Stomach smooth muscle (tissue), 2 donors: ENCODE measurements at regions not wholly inside any gene's neighbourhood (a gene's known extent, or its start where the extent isn't known, plus 50 kb on each side); places are given as distances from the start of the nearest gene placed in this dataset.

Experiments used
- H3K27ac ChIP-seq: one replicate; pipeline ENCODE4 v1.7.0; 2013; ENCODE audit warnings: mild to moderate bottlenecking, low read length, inconsistent platforms
- H3K27me3 ChIP-seq, 2 donors: one replicate each; pipeline ENCODE4 v1.7.0; 2013; ENCODE audit warnings: low read length in 2 of 2; ENCODE audit not compliant: insufficient read depth in 2 of 2, control insufficient read depth in 1 of 2
- H3K36me3 ChIP-seq, 2 donors: one replicate each; pipeline ENCODE4 v1.7.0; 2013; ENCODE audit warnings: low read length in 2 of 2; ENCODE audit not compliant: control insufficient read depth in 2 of 2, insufficient read depth in 2 of 2
- H3K4me1 ChIP-seq: one replicate; pipeline ENCODE4 v1.7.0; 2013; ENCODE audit warnings: low read length; ENCODE audit not compliant: control insufficient read depth, insufficient read depth
- H3K4me3 ChIP-seq, 2 donors: one replicate each; pipeline ENCODE4 v1.7.0; 2013; ENCODE audit warnings: low read length in 2 of 2
- H3K9ac ChIP-seq, 2 donors: one replicate each; pipeline ENCODE4 v1.7.0; 2013; ENCODE audit warnings: low read length in 2 of 2, mild to moderate bottlenecking in 1 of 2
- H3K9me3 ChIP-seq, 2 donors: one replicate each; pipeline ENCODE4 v1.7.0; 2013; ENCODE audit warnings: low read length in 2 of 2; ENCODE audit not compliant: control insufficient read depth in 2 of 2
- donor health status: healthy.
- donor health status: Pancreatic carcinoma.

GRCh38 chr3:102182162-102182561, 252.7 kb upstream of the ZPLD1 start:
- H3K36me3 ChIP-seq = no peaks in the 10 kb centered on the region
- no peak overlapping the region for H3K4me3 ChIP-seq
- H3K27ac ChIP-seq = peak overlapping the region; percentile 2
- no peak overlapping the region for H3K9ac ChIP-seq
- no peaks in the 10 kb centered on the region for H3K9me3 ChIP-seq
- no peaks in the 10 kb centered on the region for H3K27me3 ChIP-seq
- peaks cover 14% of the 10 kb centered on the region for H3K4me1 ChIP-seq

- H3K27me3 ChIP-seq = no peaks in the 10 kb centered on the region
- H3K4me1 ChIP-seq = peaks cover 14% of the 10 kb centered on the region
- no peak overlapping the region for H3K4me3 ChIP-seq
- H3K27ac ChIP-seq = no peak overlapping the region
- no peaks in the 10 kb centered on the region for H3K9me3 ChIP-seq
- no peaks in the 10 kb centered on the region for H3K36me3 ChIP-seq
- H3K9ac ChIP-seq = no peak overlapping the region
Measured at GRCh38 chr3:102183186-102183585, 251.6 kb upstream of the ZPLD1 start.

DNA sequence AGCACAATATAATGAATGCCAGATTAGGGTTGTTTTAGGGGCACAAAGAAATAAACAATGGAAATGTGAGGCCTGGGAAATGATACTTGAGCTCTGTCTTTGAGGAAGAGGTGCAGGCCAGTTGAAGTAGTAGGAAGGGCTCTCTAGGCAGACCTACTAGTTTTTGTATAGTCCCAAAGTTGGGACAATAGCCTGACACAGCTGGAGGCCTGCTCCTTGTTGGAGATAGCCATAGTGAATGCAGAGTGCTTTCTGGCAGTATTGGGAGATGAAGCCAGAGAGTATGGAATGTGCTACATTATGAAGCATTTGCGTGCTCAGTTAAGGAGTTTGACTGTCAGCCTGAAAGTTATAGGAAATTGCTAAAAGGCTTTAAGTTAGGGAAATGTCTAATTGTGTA, 251.2 kb upstream of the ZPLD1 start:
- Histone ChIP-seq H3K4me1 (peaks cover 14% of the 10 kb centered on the region), H3K36me3 (no peaks in the 10 kb centered on the region), H3K4me3 (no peak overlapping the region), H3K27ac (no peak overlapping the region), H3K27me3 (no peaks in the 10 kb centered on the region), H3K9me3 (no peaks in the 10 kb centered on the region), H3K9ac (no peak overlapping the region)

DNA sequence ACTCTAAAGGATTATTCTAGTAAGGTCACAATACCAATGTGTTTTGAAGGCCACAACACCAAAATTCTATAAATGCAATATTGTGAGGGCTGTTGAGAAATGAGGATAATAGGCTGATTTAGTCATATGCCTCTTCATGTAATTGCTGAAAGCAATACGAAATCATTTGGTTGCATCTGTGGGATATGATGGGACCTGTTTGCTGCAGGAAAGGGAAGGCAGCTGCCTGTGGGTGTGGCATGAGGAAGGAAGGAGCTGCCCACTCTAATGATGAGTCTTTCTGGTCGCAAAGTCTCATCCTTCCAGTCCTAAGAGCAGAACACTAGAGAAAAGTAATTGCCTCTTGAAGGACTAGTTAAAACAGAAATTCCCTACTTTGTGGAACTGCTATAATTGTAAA, 245.3 kb upstream of the ZPLD1 start:
- Histone ChIP-seq H3K4me3 (no peak overlapping the region), H3K27me3 (no peaks in the 10 kb centered on the region), H3K9ac (no peak overlapping the region), H3K36me3 (no peaks in the 10 kb centered on the region), H3K27ac (no peak overlapping the region), H3K4me1 (peaks cover 5% of the 10 kb centered on the region), H3K9me3 (no peaks in the 10 kb centered on the region)

DNA sequence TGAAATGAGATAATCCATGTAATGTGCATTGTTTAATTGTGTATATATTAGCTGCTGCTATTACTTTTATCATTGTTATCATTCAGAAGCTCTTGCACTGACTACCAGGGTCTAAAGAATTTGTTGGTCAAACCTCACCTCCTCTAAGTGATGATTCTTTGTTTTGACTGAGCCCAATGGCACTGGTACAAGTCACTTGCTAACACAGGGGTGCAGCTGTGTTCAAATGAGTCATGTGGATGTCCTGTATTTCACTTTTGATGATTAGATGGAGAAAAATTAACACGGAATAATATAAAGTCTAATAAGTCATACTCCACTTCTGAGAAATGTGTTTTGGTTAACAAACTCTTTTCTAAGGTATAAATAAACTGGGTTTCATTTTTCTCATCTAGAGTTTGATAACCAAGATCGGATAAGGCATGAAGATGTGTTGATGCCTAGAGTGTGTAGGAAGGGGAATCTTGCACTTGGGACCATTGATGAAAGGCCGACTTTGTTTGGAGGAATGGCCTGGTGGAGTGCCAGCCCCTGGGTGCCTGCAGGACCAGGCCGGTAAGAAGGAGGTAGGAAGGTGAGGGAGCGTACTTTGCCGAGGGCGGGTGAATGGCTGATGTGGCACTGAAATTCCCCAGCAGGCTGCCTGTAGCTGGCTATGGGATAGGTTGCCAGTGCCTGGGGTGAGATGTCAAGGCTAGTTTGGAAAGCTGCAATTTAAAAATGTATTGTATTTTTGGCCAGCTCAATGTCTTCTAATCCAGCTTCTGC, 244.7 kb upstream of the ZPLD1 start:
- H3K4me3 ChIP-seq = no peak overlapping the region
- H3K27ac ChIP-seq = peak overlapping the region; percentile 12
- H3K36me3 ChIP-seq = no peaks in the 10 kb centered on the region
- no peak overlapping the region for H3K9ac ChIP-seq
- H3K27me3 ChIP-seq = no peaks in the 10 kb centered on the region
- H3K4me1 ChIP-seq = peaks cover 5% of the 10 kb centered on the region
- H3K9me3 ChIP-seq = no peaks in the 10 kb centered on the region

DNA sequence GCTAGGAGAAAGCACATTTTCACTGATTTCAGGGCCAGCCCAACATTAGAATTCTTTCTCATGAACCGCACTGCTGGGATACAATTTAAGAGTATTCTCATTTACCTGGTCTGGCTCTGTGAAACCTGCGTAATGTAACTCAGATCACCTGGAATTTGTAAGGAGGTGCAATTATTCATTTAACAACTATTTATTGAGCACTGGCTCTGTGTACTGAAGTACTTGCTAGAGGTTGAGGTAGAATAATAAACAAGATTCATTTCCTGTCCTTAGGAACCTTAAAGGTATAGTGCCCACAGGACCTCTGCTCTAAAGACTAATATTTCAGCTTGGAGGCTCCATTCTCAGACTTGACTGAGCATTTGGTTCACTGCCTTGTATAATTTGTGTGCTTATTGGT, 242.2 kb upstream of the ZPLD1 start:
- H3K27ac ChIP-seq = no peak overlapping the region
- no peaks in the 10 kb centered on the region for H3K36me3 ChIP-seq
- peaks cover 5% of the 10 kb centered on the region for H3K4me1 ChIP-seq
- no peak overlapping the region for H3K9ac ChIP-seq
- no peak overlapping the region for H3K4me3 ChIP-seq
- H3K27me3 ChIP-seq = no peaks in the 10 kb centered on the region
- no peaks in the 10 kb centered on the region for H3K9me3 ChIP-seq

DNA sequence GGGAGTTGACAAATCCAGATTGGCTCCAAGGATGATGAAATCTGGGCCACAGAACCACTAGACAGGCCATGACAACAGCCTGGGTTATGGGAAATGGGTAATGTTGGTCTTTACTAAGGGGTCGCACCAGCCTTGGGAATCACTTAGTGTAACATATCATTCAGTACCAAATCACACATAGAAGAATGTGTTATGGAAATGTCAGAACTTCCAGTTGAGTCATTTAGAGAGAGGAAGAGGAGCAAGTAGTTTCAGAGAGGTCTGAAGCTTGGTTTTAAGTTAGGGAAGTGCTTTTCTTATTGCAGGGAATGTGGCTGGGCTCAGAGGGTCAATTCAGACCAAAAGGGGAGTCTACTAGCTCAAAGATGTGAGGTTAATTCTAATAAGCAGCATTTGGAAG, 241.6 kb upstream of the ZPLD1 start:
- no peak overlapping the region for H3K9ac ChIP-seq
- H3K27ac ChIP-seq = no peak overlapping the region

DNA sequence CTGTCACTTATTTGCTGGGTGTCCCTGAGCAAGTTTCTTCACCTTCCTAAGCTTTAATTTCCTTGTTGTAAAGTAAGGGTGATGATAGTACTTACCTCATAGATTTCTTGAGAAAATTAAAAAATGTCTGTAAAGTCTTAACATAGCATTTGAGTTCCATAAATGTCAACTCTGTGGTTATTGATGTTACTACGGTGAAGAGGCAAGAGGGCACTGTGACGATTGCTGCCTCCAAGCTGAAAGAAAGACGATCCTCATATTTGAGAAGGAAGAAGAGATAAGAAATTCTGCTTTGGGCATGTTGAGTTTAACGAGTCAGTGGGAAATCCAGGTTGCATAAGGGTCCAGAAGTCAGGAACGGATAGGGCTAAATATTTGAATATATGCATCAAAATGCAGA, 240.8 kb upstream of the ZPLD1 start:
- no peaks in the 10 kb centered on the region for H3K36me3 ChIP-seq
- H3K9me3 ChIP-seq = no peaks in the 10 kb centered on the region
- H3K27ac ChIP-seq = no peak overlapping the region
- no peak overlapping the region for H3K4me3 ChIP-seq
- H3K27me3 ChIP-seq = no peaks in the 10 kb centered on the region
- H3K9ac ChIP-seq = no peak overlapping the region
- peaks cover 5% of the 10 kb centered on the region for H3K4me1 ChIP-seq

More for the DNA sequence above, 241.6 kb upstream of the ZPLD1 start:
- Histone ChIP-seq H3K4me3 (no peak overlapping the region), H3K27me3 (no peaks in the 10 kb centered on the region), H3K36me3 (no peaks in the 10 kb centered on the region), H3K9me3 (no peaks in the 10 kb centered on the region), H3K4me1 (peaks cover 5% of the 10 kb centered on the region)

DNA sequence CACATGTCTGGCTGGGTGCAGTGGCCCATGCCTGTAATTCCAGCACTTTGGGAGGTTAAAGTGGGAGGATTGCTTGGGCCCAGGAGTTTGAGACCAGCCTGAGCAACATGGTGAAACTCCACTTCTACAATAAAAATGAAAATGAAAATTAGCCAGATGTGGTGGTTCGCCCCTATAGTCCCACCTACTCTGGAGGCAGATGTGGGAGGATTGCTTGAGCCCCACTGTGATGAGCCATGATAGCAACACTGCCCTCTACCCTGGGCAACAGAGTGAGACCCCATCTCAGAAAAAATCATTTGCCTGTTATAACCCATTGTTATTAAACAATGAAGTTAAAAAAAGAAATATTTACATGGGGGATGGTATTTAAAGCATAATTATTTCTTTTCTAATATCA, 240.1 kb upstream of the ZPLD1 start:
- H3K27me3 ChIP-seq = no peaks in the 10 kb centered on the region
- H3K36me3 ChIP-seq = no peaks in the 10 kb centered on the region
- no peak overlapping the region for H3K4me3 ChIP-seq
- no peak overlapping the region for H3K9ac ChIP-seq
- no peak overlapping the region for H3K27ac ChIP-seq
- H3K4me1 ChIP-seq = peaks cover 5% of the 10 kb centered on the region
- H3K9me3 ChIP-seq = no peaks in the 10 kb centered on the region

DNA sequence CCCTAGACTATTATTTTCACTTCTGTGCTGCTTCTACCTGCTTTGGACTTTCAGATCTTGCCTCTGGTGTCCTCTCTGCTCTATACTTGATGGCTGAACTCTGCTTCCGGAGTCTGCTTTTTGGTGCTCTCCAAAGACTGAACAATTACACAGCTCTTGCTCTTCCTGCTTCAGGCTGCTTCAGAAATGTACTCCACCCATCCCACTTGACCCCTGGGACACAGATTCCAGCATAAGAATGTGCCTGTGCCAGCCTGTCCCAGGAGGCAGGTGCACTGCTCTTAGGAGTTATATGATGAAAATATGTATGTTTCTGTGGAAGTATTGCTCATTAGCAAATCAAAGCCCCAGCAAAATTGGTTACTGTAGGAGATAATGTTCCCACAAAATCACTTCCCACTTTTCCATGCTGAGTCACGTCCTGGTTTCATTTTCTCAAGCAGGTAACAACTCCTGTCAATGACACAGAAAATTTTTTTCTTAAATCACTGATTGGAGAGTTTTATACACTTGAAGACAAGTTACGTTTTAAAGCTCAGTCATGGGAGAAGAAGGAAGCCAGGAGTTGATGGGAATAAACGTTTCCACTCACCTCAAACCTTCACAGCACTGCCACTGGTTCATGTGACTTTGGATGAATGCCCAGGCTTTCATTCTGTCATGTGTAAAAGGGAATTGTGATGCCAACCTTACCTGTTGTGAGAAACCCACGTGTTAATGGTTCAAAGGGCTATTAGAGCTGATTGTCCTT, 239.4 kb upstream of the ZPLD1 start:
- H3K4me3 ChIP-seq = no peak overlapping the region
- H3K36me3 ChIP-seq = no peaks in the 10 kb centered on the region
- no peaks in the 10 kb centered on the region for H3K27me3 ChIP-seq
- peaks cover 3% of the 10 kb centered on the region for H3K4me1 ChIP-seq
- no peaks in the 10 kb centered on the region for H3K9me3 ChIP-seq
- H3K9ac ChIP-seq = no peak overlapping the region
- no peak overlapping the region for H3K27ac ChIP-seq

DNA sequence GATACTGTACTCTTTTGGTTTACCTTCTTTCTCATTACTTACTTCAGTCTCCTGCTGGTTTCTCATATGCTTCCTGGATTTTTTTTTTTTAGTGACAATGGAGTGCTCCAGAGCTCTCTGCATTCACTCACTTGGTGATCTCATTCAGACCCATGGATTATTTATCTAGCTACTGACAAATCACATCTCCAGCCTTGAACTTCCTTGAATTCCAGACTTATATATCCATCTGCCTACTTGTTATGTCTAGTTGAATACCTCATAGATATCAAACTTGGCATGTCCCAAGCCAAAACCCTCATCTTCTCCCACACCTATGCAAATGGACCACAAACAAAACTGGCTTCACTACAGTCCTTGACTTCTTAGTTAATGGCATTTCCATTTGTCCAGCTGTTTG, 234.7 kb upstream of the ZPLD1 start:
- Histone ChIP-seq H3K27me3 (no peaks in the 10 kb centered on the region), H3K36me3 (no peaks in the 10 kb centered on the region), H3K9ac (no peak overlapping the region), H3K9me3 (no peaks in the 10 kb centered on the region), H3K4me3 (no peak overlapping the region), H3K4me1 (no peaks in the 10 kb centered on the region), H3K27ac (no peak overlapping the region)
